Naive thymus-derived CD8-positive, alpha-beta T cell (primary cell): ENCODE measurements at regions not wholly inside any gene's neighbourhood (a gene's known extent, or its start where the extent isn't known, plus 50 kb on each side); places are given as distances from the start of the nearest gene placed in this dataset.
"Not testable (repeated sequence)": the region's sequence is repeated elsewhere in the genome, so short reads cannot be mapped to it uniquely, and the experiment has no call there.

ENCODE experiments used
- ATAC-seq, 2 donors: fragments of 150-1000 bp; cut with Tn5 transposase in 1 of 2; sonication (Bioruptor Pico), chemical (Tn5 transposase) in 1 of 2; 1 replicate in 1 of 2; 2 replicates in 1 of 2; pipeline ENCODE4 v1.10.0; 2021; ENCODE audit warnings: mild to moderate bottlenecking in 2 of 2, moderate library complexity in 2 of 2
- POLR2A ChIA-PET: fragments of 350-600 bp; sonication (Branson Sonifier 250); formaldehyde crosslinking; loops from one replicate; lab custom pipeline; 2021; ENCODE audit warnings: antibody characterized with exemption; lab: Charles Lee
- DNase-seq, 10 donors: peaks; one replicate each; pipeline versions ENCODE4 v3.0.0 to v3.0.0-alpha.2; 2020 to 2022
- H3K27ac Mint-ChIP-seq, 10 donors: one replicate each; pipeline ENCODE4 v1.8.0; 2020 to 2022; ENCODE audit warnings: mild to moderate bottlenecking in 10 of 10, mixed read lengths in 10 of 10, moderate library complexity in 4 of 10, inconsistent platforms in 1 of 10
- H3K27me3 Mint-ChIP-seq, 5 donors: one replicate each; pipeline ENCODE4 v1.8.0; 2021 to 2022; ENCODE audit warnings: mixed read lengths in 5 of 5
- H3K36me3 Mint-ChIP-seq, 3 donors: one replicate each; pipeline ENCODE4 v1.8.0; 2020 to 2022; ENCODE audit warnings: mixed read lengths in 3 of 3, mild to moderate bottlenecking in 2 of 3, inconsistent platforms in 1 of 3
- H3K4me1 Mint-ChIP-seq, 4 donors: one replicate each; pipeline ENCODE4 v1.8.0; 2021 to 2022; ENCODE audit warnings: mixed read lengths in 4 of 4
- H3K4me3 Mint-ChIP-seq, 10 donors: one replicate each; pipeline ENCODE4 v1.8.0; 2020 to 2022; ENCODE audit warnings: mild to moderate bottlenecking in 10 of 10, mixed read lengths in 10 of 10, moderate library complexity in 6 of 10, inconsistent platforms in 1 of 10
- H3K9me3 Mint-ChIP-seq, 9 donors: one replicate each; pipeline ENCODE4 v1.8.0; 2020 to 2022; ENCODE audit warnings: mixed read lengths in 9 of 9, mild to moderate bottlenecking in 3 of 9, inconsistent platforms in 1 of 9, moderate library complexity in 1 of 9

DNA sequence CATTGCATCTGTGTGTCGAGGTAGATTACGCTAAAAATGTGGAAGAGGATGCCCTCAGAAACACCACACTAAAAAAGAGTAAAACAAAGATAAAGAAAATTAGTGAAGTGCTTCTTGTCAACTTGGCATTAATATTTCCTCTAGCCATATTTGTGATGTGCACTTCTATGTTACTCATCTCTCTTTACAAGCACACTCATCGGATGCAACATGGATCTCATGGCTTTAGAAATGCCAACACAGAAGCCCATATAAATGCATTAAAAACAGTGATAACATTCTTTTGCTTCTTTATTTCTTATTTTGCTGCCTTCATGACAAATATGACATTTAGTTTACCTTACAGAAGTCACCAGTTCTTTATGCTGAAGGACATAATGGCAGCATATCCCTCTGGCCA is 79.0 kb upstream of the SCIN start:
- ATAC-seq (no peak), DNase-seq (no peak)
- peaks cover 1 to 20% (median 11%) of the 10 kb centered on the region in 5 donors for H3K27me3 Mint-ChIP-seq
- no peaks in the 10 kb centered on the region for H3K9me3 Mint-ChIP-seq
- H3K4me1 Mint-ChIP-seq: peaks cover 0 to 1% (median 0%) of the 10 kb centered on the region in 4 donors
- no peak overlapping the region for H3K27ac Mint-ChIP-seq
- no peak overlapping the region for H3K4me3 Mint-ChIP-seq
- H3K36me3 Mint-ChIP-seq: no peaks in the 10 kb centered on the region
- POLR2A ChIA-PET: no interaction called here

DNA sequence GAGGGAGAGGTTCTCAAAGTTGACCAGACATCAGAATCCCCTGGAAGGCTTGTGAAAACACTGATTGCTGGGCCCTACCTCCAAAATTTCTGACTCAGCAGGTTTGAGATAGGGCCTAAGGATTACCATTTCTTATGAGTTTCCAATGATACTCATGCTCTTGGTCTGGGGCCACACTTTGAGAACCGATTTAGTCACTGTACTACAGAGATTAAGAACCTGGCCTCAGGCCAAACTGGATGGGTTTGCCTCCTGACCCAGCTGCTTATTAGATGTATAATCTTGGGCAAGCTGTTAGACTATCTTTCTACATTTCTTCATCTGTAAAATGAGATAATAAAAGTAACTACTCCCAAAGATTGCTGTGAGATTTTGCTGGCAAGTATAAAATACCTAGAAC is 77.1 kb upstream of the SCIN start:
- no peak for DNase-seq
- POLR2A ChIA-PET: no interaction called here
- Mint-ChIP-seq H3K27ac (peak overlapping the region in 1 of 10 donors; percentile 25), H3K36me3 (no peaks in the 10 kb centered on the region), H3K4me3 (no peak overlapping the region), H3K9me3 (no peaks in the 10 kb centered on the region), H3K4me1 (peaks cover 0 to 1% (median 0%) of the 10 kb centered on the region in 4 donors), H3K27me3 (peaks cover 3 to 29% (median 16%) of the 10 kb centered on the region in 5 donors)
- no peak for ATAC-seq

DNA sequence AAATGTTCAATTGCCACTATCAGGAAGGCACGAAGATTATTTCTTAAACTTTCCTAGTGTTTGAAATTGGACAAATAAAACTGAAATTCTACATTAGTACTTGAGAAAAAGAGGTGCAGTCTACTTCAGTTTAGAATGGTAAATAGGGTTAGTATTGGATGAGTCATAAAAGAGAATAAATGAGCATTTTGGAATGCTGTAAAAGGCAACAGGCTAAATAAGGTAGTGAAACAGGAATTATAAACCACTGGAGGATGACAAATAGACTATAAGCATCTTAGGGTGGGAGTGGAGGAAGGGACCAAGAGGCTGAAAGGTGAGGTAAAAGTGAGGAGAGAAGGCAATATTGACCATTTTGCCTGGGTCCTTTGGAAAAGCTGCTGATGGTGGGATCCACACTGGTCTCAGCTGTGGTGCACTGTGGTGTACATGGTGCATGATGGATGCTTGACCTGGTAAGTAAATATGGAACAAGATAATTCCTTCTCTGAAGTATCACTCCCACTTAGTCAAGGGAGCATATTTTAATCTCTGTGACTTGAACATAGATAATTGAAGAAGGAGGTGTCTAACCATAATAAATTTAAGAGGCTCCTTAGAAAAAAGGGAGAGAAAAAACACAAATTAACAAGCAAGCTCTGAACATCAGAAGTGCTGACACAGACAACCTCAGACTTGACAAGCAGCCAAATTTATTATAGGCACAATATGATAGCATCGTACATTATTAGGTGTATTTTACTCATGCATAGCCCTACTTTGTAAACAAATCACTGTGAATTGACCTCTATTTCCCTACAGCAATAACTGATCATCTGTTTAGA is 76.4 kb upstream of the SCIN start:
- peaks cover 0 to 1% (median 0%) of the 10 kb centered on the region in 4 donors for H3K4me1 Mint-ChIP-seq
- H3K9me3 Mint-ChIP-seq: no peaks in the 10 kb centered on the region
- DNase-seq (no peak), ATAC-seq (no peak)
- H3K36me3 Mint-ChIP-seq: no peaks in the 10 kb centered on the region
- POLR2A ChIA-PET: no interaction called here
- H3K4me3 Mint-ChIP-seq: no peak overlapping the region
- peaks cover 6 to 29% (median 16%) of the 10 kb centered on the region in 5 donors for H3K27me3 Mint-ChIP-seq
- H3K27ac Mint-ChIP-seq: peak overlapping the region in 1 of 10 donors; percentile 25

DNA sequence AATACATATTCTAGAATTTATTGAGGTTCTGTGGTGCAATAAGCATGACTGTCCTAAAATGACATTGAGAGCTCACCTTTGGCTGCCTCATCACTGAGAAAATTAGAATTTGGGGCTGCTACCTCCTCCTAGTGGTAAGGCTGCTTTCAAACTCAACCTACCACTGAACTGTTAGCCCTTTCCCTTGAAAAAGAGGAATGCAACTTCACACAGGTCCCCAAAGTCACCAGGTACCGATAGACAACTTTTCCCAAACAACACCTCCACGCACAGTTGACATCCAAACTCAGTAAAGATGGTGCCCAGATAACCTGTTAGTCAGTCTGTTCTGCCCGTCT is 75.9 kb upstream of the SCIN start:
- POLR2A ChIA-PET: no interaction called here
- Mint-ChIP-seq H3K27me3 (peaks cover 7 to 29% (median 14%) of the 10 kb centered on the region in 5 donors), H3K4me1 (peaks cover 0 to 1% (median 0%) of the 10 kb centered on the region in 4 donors), H3K9me3 (no peaks in the 10 kb centered on the region), H3K27ac (no peak overlapping the region), H3K36me3 (no peaks in the 10 kb centered on the region), H3K4me3 (no peak overlapping the region)
- DNase-seq (no peak), ATAC-seq (no peak)

DNA sequence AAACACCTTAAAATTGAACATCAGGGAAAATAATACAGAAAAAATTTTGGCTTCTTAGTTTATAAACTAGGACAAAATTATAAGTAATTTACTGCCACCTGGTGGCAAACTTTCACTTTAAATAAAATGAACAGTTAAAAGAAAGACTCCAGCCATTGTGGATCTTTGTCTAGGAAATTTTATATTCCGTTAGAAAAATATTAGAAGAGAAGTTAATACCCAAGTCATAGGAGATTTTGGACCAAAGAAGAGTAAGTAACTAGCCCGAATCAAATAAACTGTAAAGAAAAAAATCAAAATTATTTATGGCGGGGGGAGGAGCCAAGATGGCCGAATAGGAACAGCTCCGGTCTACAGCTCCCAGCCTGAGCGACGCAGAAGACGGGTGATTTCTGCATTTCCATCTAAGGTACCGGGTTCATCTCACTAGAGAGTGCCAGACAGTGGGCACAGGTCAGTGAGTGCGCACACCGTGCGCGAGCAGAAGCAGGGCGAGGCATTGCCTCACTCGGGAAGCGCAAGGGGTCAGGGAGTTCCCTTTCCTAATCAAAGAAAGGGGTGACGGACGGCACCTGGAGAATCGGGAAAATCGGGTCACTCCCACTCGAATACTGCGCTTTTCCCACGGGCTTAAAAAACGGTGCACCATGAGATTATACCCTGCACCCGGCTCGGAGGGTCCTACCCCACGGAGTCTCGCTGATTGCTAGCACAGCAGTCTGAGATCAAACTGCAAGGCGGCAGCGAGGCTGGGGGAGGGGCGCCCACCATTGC is 73.4 kb upstream of the SCIN start:
- H3K36me3 Mint-ChIP-seq, H3K4me1 Mint-ChIP-seq, H3K27ac Mint-ChIP-seq, H3K9me3 Mint-ChIP-seq, ATAC-seq, POLR2A ChIA-PET: not testable (repeated sequence)
- DNase-seq: peak in 2 of 10 donors; percentile 17 to 31
- H3K4me3 Mint-ChIP-seq: peak overlapping the region in 6 of 10 donors; percentile 64 to 85 (median 72)
- H3K27me3 Mint-ChIP-seq: peaks cover 5 to 19% (median 9%) of the 10 kb centered on the region in 5 donors

DNA sequence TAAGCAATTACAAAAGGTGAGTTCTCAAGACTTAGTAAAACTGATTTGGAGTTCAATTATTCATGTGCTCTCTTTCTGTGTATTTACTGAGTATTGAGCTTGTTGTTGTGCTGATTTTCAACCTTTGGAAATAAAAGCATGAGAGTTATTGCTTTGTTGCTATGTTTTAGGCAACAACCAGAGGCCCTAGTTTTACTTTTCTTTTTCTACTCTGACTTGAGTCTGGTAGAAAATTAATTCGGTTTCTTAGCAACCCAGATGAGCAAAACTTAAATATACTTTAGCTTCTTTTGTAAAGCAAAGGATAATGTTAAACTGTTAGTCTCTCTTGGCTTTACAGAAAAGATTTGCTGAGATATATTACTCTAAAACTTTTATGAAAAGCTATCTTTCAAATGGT is 66.4 kb upstream of the SCIN start:
- POLR2A ChIA-PET: no interaction called here
- ATAC-seq (no peak), DNase-seq (no peak)
- no peak overlapping the region for H3K27ac Mint-ChIP-seq
- H3K27me3 Mint-ChIP-seq: peaks cover 0 to under 1% (median 0%) of the 10 kb centered on the region in 5 donors
- H3K4me3 Mint-ChIP-seq: no peak overlapping the region
- H3K4me1 Mint-ChIP-seq: no peaks in the 10 kb centered on the region
- peaks cover 0 to 2% (median 0%) of the 10 kb centered on the region in 3 donors for H3K36me3 Mint-ChIP-seq
- H3K9me3 Mint-ChIP-seq: peaks cover 0 to 4% (median 0%) of the 10 kb centered on the region in 9 donors

DNA sequence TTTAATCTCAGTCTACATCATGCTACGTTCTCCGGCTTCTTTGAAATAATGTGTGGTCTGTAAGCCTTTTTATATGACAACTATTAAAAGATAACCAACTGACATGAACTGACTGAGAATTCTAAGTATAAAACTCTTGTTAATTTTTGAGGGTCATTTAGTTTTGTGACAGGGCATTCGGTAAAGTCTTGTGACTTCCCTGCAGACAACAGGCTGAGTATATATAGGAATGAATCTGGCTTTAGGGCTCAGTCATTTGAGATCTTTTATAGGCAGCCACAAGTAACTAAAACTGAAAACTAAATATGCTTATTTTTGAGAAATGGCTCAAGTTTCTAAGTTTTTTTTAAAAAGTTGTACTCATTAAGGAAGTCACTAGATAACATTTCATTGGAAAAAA is 62.5 kb upstream of the SCIN start:
- Mint-ChIP-seq H3K36me3 (peaks cover 0 to 2% (median 0%) of the 10 kb centered on the region in 3 donors), H3K4me1 (no peaks in the 10 kb centered on the region), H3K9me3 (peaks cover 0 to 4% (median 0%) of the 10 kb centered on the region in 9 donors), H3K4me3 (no peak overlapping the region), H3K27me3 (peaks cover 0 to 6% (median 2%) of the 10 kb centered on the region in 5 donors), H3K27ac (no peak overlapping the region)
- ATAC-seq (no peak), DNase-seq (no peak)
- POLR2A ChIA-PET: no interaction called here

DNA sequence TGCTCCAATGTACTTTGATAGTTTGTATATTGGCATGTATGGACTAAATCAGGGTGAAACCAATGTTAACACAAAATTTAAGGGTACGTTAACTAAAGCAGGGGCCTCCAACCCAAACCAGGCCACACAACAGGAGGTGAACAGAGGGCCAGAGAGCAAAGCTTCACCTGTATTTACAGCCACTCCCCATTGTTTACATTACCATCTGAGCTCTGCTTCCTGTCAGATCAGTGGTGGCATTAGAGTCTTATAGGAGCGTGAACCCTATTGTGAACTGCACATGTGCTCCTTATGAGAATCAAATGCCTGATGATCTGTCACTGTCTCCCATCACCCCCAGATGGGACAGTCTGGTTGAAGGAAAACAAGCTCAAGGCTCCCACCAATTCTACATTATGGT is 62.0 kb upstream of the SCIN start:
- no peaks in the 10 kb centered on the region for H3K4me1 Mint-ChIP-seq
- H3K36me3 Mint-ChIP-seq: peaks cover 0 to 2% (median 0%) of the 10 kb centered on the region in 3 donors
- peaks cover 0 to 7% (median 3%) of the 10 kb centered on the region in 5 donors for H3K27me3 Mint-ChIP-seq
- peaks cover 0 to 4% (median 0%) of the 10 kb centered on the region in 9 donors for H3K9me3 Mint-ChIP-seq
- no peak for DNase-seq
- H3K4me3 Mint-ChIP-seq: no peak overlapping the region
- POLR2A ChIA-PET: no interaction called here
- no peak for ATAC-seq
- H3K27ac Mint-ChIP-seq: no peak overlapping the region

DNA sequence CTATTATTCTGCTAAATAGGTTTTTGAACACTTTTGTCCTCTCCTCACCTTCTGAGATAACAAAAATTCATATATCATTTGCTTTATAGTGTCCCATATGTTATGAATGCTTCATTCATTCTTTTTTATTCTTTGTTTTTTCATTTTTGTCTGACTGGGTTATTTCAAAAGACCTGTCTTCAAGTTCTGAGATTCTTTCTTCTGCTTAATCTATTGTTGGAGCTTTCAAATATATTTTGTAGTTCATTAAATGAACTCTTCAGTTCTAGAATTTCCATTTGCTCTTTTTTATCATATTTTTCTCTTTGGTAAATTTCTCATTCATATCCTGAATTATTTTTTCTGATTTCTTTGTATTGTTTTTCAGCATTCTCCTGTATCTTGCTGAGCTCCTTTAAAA is 53.1 kb upstream of the SCIN start:
- ATAC-seq (no peak), DNase-seq (no peak)
- Mint-ChIP-seq H3K9me3 (peaks cover 3 to 33% (median 21%) of the 10 kb centered on the region in 9 donors), H3K4me1 (no peaks in the 10 kb centered on the region), H3K4me3 (no peak overlapping the region), H3K27ac (no peak overlapping the region), H3K27me3 (peaks cover 4 to 36% (median 21%) of the 10 kb centered on the region in 5 donors), H3K36me3 (peaks cover 0 to 17% (median 2%) of the 10 kb centered on the region in 3 donors)
- POLR2A ChIA-PET: no interaction called here

DNA sequence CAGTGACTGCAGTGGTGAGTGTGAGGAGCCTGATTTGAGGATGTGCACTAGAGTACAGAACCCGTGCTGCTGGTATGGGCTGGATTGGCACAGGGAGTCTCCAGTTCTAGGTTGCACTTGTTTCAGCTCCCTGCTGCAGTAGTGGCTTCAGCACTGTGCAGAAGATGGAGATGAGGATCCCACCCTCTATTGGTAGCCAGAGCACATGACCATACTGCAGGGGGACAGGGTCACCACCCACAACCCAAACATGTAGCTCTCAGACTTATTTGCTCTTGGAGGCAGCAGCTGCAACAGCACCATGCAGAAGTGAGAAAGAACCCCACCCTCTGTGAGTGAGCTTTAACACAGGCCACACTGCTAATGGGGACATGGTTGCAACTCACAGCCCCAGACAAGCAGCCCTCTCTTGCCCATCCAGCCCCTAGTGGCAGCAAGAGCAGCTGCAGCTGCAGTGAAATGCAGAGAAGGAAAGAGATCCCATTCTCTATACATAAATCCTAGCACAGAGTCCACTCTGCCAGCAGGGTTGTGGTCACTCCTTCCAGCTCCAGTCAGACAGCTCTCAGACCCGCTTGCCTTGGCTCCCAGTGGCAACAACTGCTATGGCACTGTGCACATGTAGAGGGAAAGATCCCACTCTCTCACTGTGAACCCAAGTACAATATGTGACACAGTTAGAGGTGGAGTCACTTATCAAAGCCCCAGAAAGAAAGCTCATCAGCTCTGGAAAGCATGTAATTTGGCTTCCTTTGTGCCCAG is 51.4 kb upstream of the SCIN start:
- Mint-ChIP-seq H3K9me3 (peaks cover 3 to 33% (median 21%) of the 10 kb centered on the region in 9 donors), H3K4me3 (no peak overlapping the region), H3K27me3 (peaks cover 11 to 51% (median 26%) of the 10 kb centered on the region in 5 donors), H3K36me3 (peaks cover 0 to 17% (median 2%) of the 10 kb centered on the region in 3 donors), H3K27ac (no peak overlapping the region), H3K4me1 (no peaks in the 10 kb centered on the region)
- POLR2A ChIA-PET: no interaction called here
- ATAC-seq (no peak), DNase-seq (no peak)

DNA sequence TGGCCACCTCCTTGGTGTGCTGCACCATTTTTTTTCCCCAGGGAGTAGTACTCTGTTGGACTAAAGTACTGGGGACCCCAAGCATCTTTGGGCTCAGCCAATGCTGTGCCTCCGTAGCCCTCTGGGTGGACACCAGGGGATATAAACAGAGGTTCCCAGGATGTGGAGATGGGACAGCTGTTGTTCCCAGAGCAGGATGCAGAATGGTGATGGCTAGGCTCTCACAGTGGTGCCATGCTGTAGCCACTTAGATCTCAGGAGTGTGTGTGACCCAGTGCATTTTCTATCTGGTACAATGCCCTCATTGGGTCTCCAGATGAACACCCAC is 50.9 kb upstream of the SCIN start:
- peaks cover 3 to 33% (median 21%) of the 10 kb centered on the region in 9 donors for H3K9me3 Mint-ChIP-seq
- DNase-seq: no peak
- peaks cover 11 to 47% (median 22%) of the 10 kb centered on the region in 5 donors for H3K27me3 Mint-ChIP-seq
- ATAC-seq: no peak
- H3K36me3 Mint-ChIP-seq: peaks cover 0 to 17% (median 2%) of the 10 kb centered on the region in 3 donors
- H3K4me3 Mint-ChIP-seq: no peak overlapping the region
- no peaks in the 10 kb centered on the region for H3K4me1 Mint-ChIP-seq
- POLR2A ChIA-PET: no interaction called here
- H3K27ac Mint-ChIP-seq: no peak overlapping the region
